ENCODE measurements at regions not wholly inside any gene's neighbourhood (a gene's known extent, or its start where the extent isn't known, plus 50 kb on each side); places are given as distances from the start of the nearest gene placed in this dataset.

- H3K9me3 ChIP-seq (ENCODE audit: low read depth, low read length), result no peaks in the 10 kb centered on the region
- H3K4me3 ChIP-seq (ENCODE audit: low read length), result no peak overlapping the region
- H3K27me3 ChIP-seq (ENCODE audit: insufficient read depth, low read length), result no peaks in the 10 kb centered on the region
- no peaks in the 10 kb centered on the region for H3K4me1 ChIP-seq (ENCODE audit: insufficient read depth, low read length)
These were observed 973.7 kb downstream of the UQCRFS1 start for GRCh38 chr19:28239270-28239669.

GRCh38 chr19:28238270-28238820, 974.6 kb downstream of the UQCRFS1 start:
- H3K27me3 ChIP-seq (ENCODE audit: insufficient read depth, low read length), result no peaks in the 10 kb centered on the region
- no peaks in the 10 kb centered on the region for H3K4me1 ChIP-seq (ENCODE audit: insufficient read depth, low read length)
- no peak overlapping the region for H3K4me3 ChIP-seq (ENCODE audit: low read length)
- H3K9me3 ChIP-seq (ENCODE audit: low read depth, low read length), result no peaks in the 10 kb centered on the region

- H3K4me1 ChIP-seq (ENCODE audit: insufficient read depth, low read length), result no peaks in the 10 kb centered on the region
- H3K27me3 ChIP-seq (ENCODE audit: insufficient read depth, low read length), result no peaks in the 10 kb centered on the region
- H3K9me3 ChIP-seq (ENCODE audit: low read depth, low read length), result no peaks in the 10 kb centered on the region
- no peak overlapping the region for H3K4me3 ChIP-seq (ENCODE audit: low read length)
These were observed 977.3 kb downstream of the UQCRFS1 start for GRCh38 chr19:28235606-28236125.

GRCh38 chr19:28234637-28235036, 978.3 kb downstream of the UQCRFS1 start:
- Histone ChIP-seq H3K4me1 (ENCODE audit: insufficient read depth, low read length) (no peaks in the 10 kb centered on the region), H3K27me3 (ENCODE audit: insufficient read depth, low read length) (no peaks in the 10 kb centered on the region), H3K4me3 (ENCODE audit: low read length) (no peak overlapping the region), H3K9me3 (ENCODE audit: low read depth, low read length) (no peaks in the 10 kb centered on the region)

GRCh38 chr19:28228854-28229253, 984.1 kb downstream of the UQCRFS1 start:
- H3K27me3 ChIP-seq (ENCODE audit: insufficient read depth, low read length), result no peaks in the 10 kb centered on the region
- H3K9me3 ChIP-seq (ENCODE audit: low read depth, low read length), result no peaks in the 10 kb centered on the region
- H3K4me3 ChIP-seq (ENCODE audit: low read length), result no peak overlapping the region
- H3K4me1 ChIP-seq (ENCODE audit: insufficient read depth, low read length), result no peaks in the 10 kb centered on the region

GRCh38 chr19:28224441-28224840, 988.5 kb downstream of the UQCRFS1 start:
- H3K27me3 ChIP-seq (ENCODE audit: insufficient read depth, low read length), result no peaks in the 10 kb centered on the region
- H3K9me3 ChIP-seq (ENCODE audit: low read depth, low read length), result no peaks in the 10 kb centered on the region
- H3K4me3 ChIP-seq (ENCODE audit: low read length), result no peak overlapping the region
- H3K4me1 ChIP-seq (ENCODE audit: insufficient read depth, low read length), result no peaks in the 10 kb centered on the region

- H3K27me3 ChIP-seq (ENCODE audit: insufficient read depth, low read length), result no peaks in the 10 kb centered on the region
- H3K4me1 ChIP-seq (ENCODE audit: insufficient read depth, low read length), result no peaks in the 10 kb centered on the region
- H3K4me3 ChIP-seq (ENCODE audit: low read length), result no peak overlapping the region
- H3K9me3 ChIP-seq (ENCODE audit: low read depth, low read length), result no peaks in the 10 kb centered on the region
These were observed 991.2 kb downstream of the UQCRFS1 start for GRCh38 chr19:28221736-28222135.

GRCh38 chr19:28218728-28219127, 994.2 kb downstream of the UQCRFS1 start:
- no peaks in the 10 kb centered on the region for H3K9me3 ChIP-seq (ENCODE audit: low read depth, low read length)
- no peaks in the 10 kb centered on the region for H3K27me3 ChIP-seq (ENCODE audit: insufficient read depth, low read length)
- H3K4me3 ChIP-seq (ENCODE audit: low read length), result no peak overlapping the region
- no peaks in the 10 kb centered on the region for H3K4me1 ChIP-seq (ENCODE audit: insufficient read depth, low read length)

- no peaks in the 10 kb centered on the region for H3K4me1 ChIP-seq (ENCODE audit: insufficient read depth, low read length)
- no peaks in the 10 kb centered on the region for H3K9me3 ChIP-seq (ENCODE audit: low read depth, low read length)
- no peak overlapping the region for H3K4me3 ChIP-seq (ENCODE audit: low read length)
- no peaks in the 10 kb centered on the region for H3K27me3 ChIP-seq (ENCODE audit: insufficient read depth, low read length)
These were observed 995.9 kb downstream of the UQCRFS1 start for GRCh38 chr19:28217022-28217421.

GRCh38 chr19:28213470-28214082, 999.4 kb downstream of the UQCRFS1 start:
- Histone ChIP-seq H3K4me3 (ENCODE audit: low read length) (no peak overlapping the region), H3K27me3 (ENCODE audit: insufficient read depth, low read length) (no peaks in the 10 kb centered on the region), H3K9me3 (ENCODE audit: low read depth, low read length) (no peaks in the 10 kb centered on the region), H3K4me1 (ENCODE audit: insufficient read depth, low read length) (no peaks in the 10 kb centered on the region)

- Histone ChIP-seq H3K4me1 (ENCODE audit: insufficient read depth, low read length) (no peaks in the 10 kb centered on the region), H3K9me3 (ENCODE audit: low read depth, low read length) (no peaks in the 10 kb centered on the region), H3K4me3 (ENCODE audit: low read length) (no peak overlapping the region), H3K27me3 (ENCODE audit: insufficient read depth, low read length) (no peaks in the 10 kb centered on the region)
These were observed 1002.1 kb downstream of the UQCRFS1 start for GRCh38 chr19:28210886-28211285.

GRCh38 chr19:28208745-28209144, 1004.2 kb downstream of the UQCRFS1 start:
- H3K4me3 ChIP-seq (ENCODE audit: low read length), result no peak overlapping the region
- H3K27me3 ChIP-seq (ENCODE audit: insufficient read depth, low read length), result no peaks in the 10 kb centered on the region
- no peaks in the 10 kb centered on the region for H3K4me1 ChIP-seq (ENCODE audit: insufficient read depth, low read length)
- H3K9me3 ChIP-seq (ENCODE audit: low read depth, low read length), result no peaks in the 10 kb centered on the region

- H3K9me3 ChIP-seq (ENCODE audit: low read depth, low read length), result no peaks in the 10 kb centered on the region
- no peaks in the 10 kb centered on the region for H3K4me1 ChIP-seq (ENCODE audit: insufficient read depth, low read length)
- no peak overlapping the region for H3K4me3 ChIP-seq (ENCODE audit: low read length)
- no peaks in the 10 kb centered on the region for H3K27me3 ChIP-seq (ENCODE audit: insufficient read depth, low read length)
These were observed 1005.7 kb downstream of the UQCRFS1 start for GRCh38 chr19:28207244-28207643.

GRCh38 chr19:28201462-28201943, 1011.4 kb downstream of the UQCRFS1 start:
- Histone ChIP-seq H3K4me1 (ENCODE audit: insufficient read depth, low read length) (no peaks in the 10 kb centered on the region), H3K27me3 (ENCODE audit: insufficient read depth, low read length) (no peaks in the 10 kb centered on the region), H3K4me3 (ENCODE audit: low read length) (no peak overlapping the region), H3K9me3 (ENCODE audit: low read depth, low read length) (no peaks in the 10 kb centered on the region)

GRCh38 chr19:28199323-28199722, 1013.6 kb downstream of the UQCRFS1 start:
- H3K27me3 ChIP-seq (ENCODE audit: insufficient read depth, low read length), result no peaks in the 10 kb centered on the region
- H3K9me3 ChIP-seq (ENCODE audit: low read depth, low read length), result no peaks in the 10 kb centered on the region
- no peaks in the 10 kb centered on the region for H3K4me1 ChIP-seq (ENCODE audit: insufficient read depth, low read length)
- H3K4me3 ChIP-seq (ENCODE audit: low read length), result no peak overlapping the region

- Histone ChIP-seq H3K27me3 (ENCODE audit: insufficient read depth, low read length) (no peaks in the 10 kb centered on the region), H3K9me3 (ENCODE audit: low read depth, low read length) (no peaks in the 10 kb centered on the region), H3K4me1 (ENCODE audit: insufficient read depth, low read length) (no peaks in the 10 kb centered on the region), H3K4me3 (ENCODE audit: low read length) (no peak overlapping the region)
These were observed 1016.0 kb downstream of the UQCRFS1 start for GRCh38 chr19:28196961-28197360.

All from mononuclear cell (primary cell).